GM12872 (cell line): ENCODE measurements at regions not wholly inside any gene's neighbourhood (a gene's known extent, or its start where the extent isn't known, plus 50 kb on each side); places are given as distances from the start of the nearest gene placed in this dataset.

Experiments
- TF ChIP-seq, protein P1 (sequence below): IDR thresholded peaks from 3 replicates; pipeline ENCODE4 v1.5.1; 2011; ENCODE audit warnings: low read depth, mild to moderate bottlenecking, low read length, moderate library complexity; ENCODE audit not compliant: insufficient read depth

DNA sequence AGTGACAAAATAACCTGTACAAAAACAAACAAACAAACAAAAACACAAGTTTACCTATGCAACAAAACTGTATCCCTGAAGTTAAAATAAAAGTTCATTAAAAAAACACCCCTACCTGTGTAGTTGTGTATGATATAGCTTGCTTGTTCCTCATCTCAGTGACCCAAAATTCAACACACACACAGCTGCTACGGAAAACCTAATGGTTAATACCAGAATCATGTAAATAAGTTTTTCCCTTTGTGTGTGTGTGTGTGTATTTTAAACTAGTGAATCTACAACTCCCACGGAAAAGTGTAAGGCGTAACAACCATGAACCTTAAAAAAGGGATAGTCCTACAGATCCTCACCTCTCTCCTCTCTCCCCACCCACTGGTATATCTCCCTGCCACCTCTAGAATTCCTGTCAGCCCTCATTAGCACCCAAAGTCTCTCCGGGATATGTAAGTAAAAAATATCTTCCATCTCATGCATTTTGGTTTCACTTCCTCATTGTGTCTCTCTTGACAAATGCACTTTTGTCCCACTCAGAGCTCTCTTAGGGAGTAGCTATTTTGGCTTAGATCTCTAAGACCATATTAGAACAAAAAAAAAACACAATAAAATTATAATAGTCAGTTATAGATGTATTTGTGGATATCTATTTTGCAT lies 2236.5 kb downstream of the PCDH9 start:
- TF ChIP-seq, protein P1, sequence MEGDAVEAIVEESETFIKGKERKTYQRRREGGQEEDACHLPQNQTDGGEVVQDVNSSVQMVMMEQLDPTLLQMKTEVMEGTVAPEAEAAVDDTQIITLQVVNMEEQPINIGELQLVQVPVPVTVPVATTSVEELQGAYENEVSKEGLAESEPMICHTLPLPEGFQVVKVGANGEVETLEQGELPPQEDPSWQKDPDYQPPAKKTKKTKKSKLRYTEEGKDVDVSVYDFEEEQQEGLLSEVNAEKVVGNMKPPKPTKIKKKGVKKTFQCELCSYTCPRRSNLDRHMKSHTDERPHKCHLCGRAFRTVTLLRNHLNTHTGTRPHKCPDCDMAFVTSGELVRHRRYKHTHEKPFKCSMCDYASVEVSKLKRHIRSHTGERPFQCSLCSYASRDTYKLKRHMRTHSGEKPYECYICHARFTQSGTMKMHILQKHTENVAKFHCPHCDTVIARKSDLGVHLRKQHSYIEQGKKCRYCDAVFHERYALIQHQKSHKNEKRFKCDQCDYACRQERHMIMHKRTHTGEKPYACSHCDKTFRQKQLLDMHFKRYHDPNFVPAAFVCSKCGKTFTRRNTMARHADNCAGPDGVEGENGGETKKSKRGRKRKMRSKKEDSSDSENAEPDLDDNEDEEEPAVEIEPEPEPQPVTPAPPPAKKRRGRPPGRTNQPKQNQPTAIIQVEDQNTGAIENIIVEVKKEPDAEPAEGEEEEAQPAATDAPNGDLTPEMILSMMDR = no peak

DNA sequence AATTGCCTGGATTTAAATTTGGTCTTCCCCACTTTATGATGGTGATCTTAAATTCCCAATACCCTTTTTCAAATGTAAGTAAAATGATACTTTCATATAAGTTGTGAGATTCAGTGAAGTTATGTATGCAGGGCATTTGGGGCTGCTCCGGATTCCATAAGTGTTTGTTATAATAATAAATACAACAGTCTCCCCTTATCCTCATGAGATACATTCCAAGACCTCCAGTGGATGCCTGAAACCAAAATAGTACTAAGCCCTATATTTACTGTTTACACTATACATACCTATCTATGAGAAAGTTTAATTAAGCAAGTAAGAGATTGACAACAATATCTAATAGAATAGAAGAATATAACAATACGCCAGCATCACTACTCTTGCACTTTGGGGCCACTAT lies 2237.8 kb downstream of the PCDH9 start:
- TF ChIP-seq, protein P1 = no peak

GRCh38 chr13:64985075-64985474 lies 2245.1 kb downstream of the PCDH9 start:
- TF ChIP-seq, protein P1 = no peak

GRCh38 chr13:64962404-64962803 lies 2267.7 kb downstream of the PCDH9 start:
- TF ChIP-seq, protein P1 = no peak

DNA sequence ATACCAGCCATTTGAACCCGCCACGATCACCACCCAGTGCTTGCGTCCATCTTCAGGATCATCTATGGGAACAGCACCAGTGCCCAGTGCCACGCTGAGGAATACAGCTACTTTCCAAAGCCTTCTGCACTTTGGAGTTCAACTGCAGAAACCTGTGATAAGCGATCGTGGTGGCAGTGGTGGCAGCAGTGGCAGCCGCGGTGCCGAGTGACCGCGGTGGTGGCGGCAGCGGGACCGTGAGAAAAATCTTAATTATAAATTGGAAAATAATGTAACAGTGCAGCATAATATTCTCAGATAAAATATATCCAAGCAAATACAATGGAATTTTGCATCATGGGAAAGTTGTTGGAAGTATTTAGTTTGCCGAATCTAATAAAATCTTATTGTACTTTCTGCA lies 2270.9 kb downstream of the PCDH9 start:
- TF ChIP-seq, protein P1 = no peak

DNA sequence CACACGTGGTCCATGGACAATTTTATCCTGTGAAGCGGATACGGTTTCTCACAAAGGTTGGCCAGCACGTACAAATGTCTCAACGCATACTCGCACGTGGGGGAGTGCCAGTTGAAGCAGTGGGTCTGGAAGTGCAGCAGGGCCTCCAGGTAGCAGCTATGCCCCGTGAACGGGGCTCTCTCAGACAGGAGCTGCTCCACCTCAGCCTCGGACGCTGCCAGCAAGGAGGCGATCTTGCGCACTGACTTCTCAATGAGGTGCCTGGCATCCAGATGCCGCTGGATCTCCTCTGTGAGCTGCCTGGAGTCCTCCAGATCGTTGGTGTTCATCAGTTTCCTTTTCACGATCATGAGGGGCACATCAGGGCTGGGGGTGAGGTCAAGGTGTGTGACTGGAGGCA lies 2272.0 kb downstream of the PCDH9 start:
- TF ChIP-seq, protein P1 = no peak

DNA sequence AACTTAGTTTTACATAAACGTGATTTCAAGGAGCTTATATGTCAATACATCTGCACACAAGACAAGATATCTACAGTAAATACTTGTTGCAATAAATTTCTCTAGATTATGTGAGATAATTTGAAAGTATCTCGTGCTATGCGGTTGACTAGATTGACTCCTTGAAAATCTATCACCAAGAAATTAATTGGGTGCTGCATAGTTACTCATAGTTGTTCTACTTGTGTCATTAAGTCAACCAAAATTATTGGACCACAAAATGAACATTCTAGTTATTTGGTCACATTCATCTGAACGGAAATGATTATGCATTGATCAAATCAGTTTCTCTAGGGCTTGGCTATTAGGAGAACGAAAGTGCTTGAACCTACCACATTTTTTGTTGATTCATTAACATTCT lies 2291.5 kb downstream of the PCDH9 start:
- TF ChIP-seq, protein P1 = no peak
